SK-N-SH (cell line): ENCODE measurements at regions not wholly inside any gene's neighbourhood (a gene's known extent, or its start where the extent isn't known, plus 50 kb on each side); places are given as distances from the start of the nearest gene placed in this dataset.

Source experiments
- CTCF ChIA-PET: fragments of 300-600, 350-600 bp; formaldehyde crosslinking; extraction: SDS; loops from one replicate; lab custom pipeline; 2021; lab: Yijun Ruan, JAX
- POLR2A ChIA-PET: fragments of 350-600 bp; sonication (Branson Sonifier 250); formaldehyde crosslinking; extraction: SDS; loops from one replicate; lab custom pipeline; 2020; ENCODE audit warnings: antibody characterized with exemption, inconsistent platforms; lab: Yijun Ruan, JAX
- DNase-seq: peaks from one replicate; pipeline ENCODE4 v3.0.0; 2012
- H2AFZ ChIP-seq: fragments of 200-600 bp; sonication (generic); 2 replicates; pipeline ENCODE4 v1.8.1; 2016; ENCODE audit warnings: antibody characterized with exemption, mild to moderate bottlenecking, low read depth
- H3F3A ChIP-seq: fragments of 200-600 bp; sonication (generic); replicated peaks from 2 replicates; pipeline ENCODE3; 2016; ENCODE audit warnings: antibody characterized with exemption, mild to moderate bottlenecking; ENCODE audit not compliant: insufficient read depth
- H3K27ac ChIP-seq, 2 experiments: fragments of 200-500 bp in 1 of 2; fragments of 200-600 bp in 1 of 2; sonication (Bioruptor generic) in 1 of 2; sonication (generic), shearing (Covaris generic) in 1 of 2; 2 replicates each; pipeline versions ENCODE4 v1.5.1 to v1.6.1; 2014 to 2016; ENCODE audit warnings: low read depth in 2 of 2, inconsistent platforms in 1 of 2, low read length in 1 of 2, mild to moderate bottlenecking in 1 of 2, mixed read lengths in 1 of 2
- H3K27me3 ChIP-seq: fragments of 200-600 bp; sonication (generic), shearing (Covaris generic); 2 replicates; pipeline ENCODE4 v1.6.1; 2016; ENCODE audit warnings: mixed run types; ENCODE audit not compliant: insufficient read depth
- H3K36me3 ChIP-seq, 2 experiments: fragments of 200-500 bp in 1 of 2; fragments of 200-600 bp in 1 of 2; sonication (Bioruptor generic) in 1 of 2; sonication (generic) in 1 of 2; replicated peaks in 1 of 2; 2 replicates each; pipeline versions ENCODE3 to v1.5.1; 2014 to 2016; ENCODE audit warnings: low read length in 1 of 2, mild to moderate bottlenecking in 1 of 2; ENCODE audit not compliant: insufficient read depth in 2 of 2, control insufficient read depth in 1 of 2
- H3K4me1 ChIP-seq, 2 experiments: fragments of 200-500 bp in 1 of 2; fragments of 200-600 bp in 1 of 2; sonication (Bioruptor generic) in 1 of 2; sonication (generic), shearing (Covaris generic) in 1 of 2; 2 replicates each; pipeline versions ENCODE4 v1.5.1 to v1.6.1; 2014 to 2016; ENCODE audit warnings: low read depth in 1 of 2, low read length in 1 of 2, mixed run types in 1 of 2; ENCODE audit not compliant: insufficient read depth in 2 of 2, control insufficient read depth in 1 of 2
- H3K4me2 ChIP-seq: fragments of 200-600 bp; sonication (generic), shearing (Covaris generic); 2 replicates; pipeline ENCODE4 v1.6.1; 2017; ENCODE audit warnings: mixed run types
- H3K4me3 ChIP-seq, 2 experiments: fragments of 200-500 bp in 1 of 2; fragments of 200-600 bp in 1 of 2; sonication (Bioruptor generic) in 1 of 2; sonication (generic), shearing (Covaris generic) in 1 of 2; 2 replicates each; pipeline versions ENCODE4 v1.5.1 to v1.8.1; 2014 to 2016; ENCODE audit warnings: low read depth in 2 of 2, inconsistent platforms in 1 of 2, low read length in 1 of 2, mild to moderate bottlenecking in 1 of 2, mixed read lengths in 1 of 2, moderate library complexity in 1 of 2
- H3K79me2 ChIP-seq: fragments of 200-600 bp; sonication (generic); 2 replicates; pipeline ENCODE4 v1.8.1; 2017; ENCODE audit warnings: mild to moderate bottlenecking; ENCODE audit not compliant: insufficient read depth
- H3K9ac ChIP-seq: fragments of 200-600 bp; sonication (generic); 2 replicates; pipeline ENCODE4 v1.6.1; 2017; ENCODE audit warnings: mixed run types
- H3K9me2 ChIP-seq: fragments of 200-600 bp; sonication (generic); 2 replicates; pipeline ENCODE4 v1.6.1; 2017; ENCODE audit warnings: mixed run types
- H3K9me3 ChIP-seq: fragments of 200-600 bp; sonication (generic); 2 replicates; pipeline ENCODE4 v1.6.1; 2017; ENCODE audit warnings: mixed run types, mild to moderate bottlenecking, moderate library complexity
- H4K20me1 ChIP-seq: fragments of 200-600 bp; sonication (generic); 2 replicates; pipeline ENCODE4 v1.6.1; 2017; ENCODE audit warnings: mild to moderate bottlenecking, mixed run types; ENCODE audit not compliant: insufficient read depth
- ELF1 ChIP-seq: IDR thresholded peaks from 2 replicates; pipeline ENCODE4 v1.4.0; 2012
- EP300 ChIP-seq, 2 experiments: IDR thresholded peaks; 2 replicates each; pipeline versions ENCODE4 v1.4.0 to v1.6.1; 2012; ENCODE audit warnings: borderline replicate concordance in 1 of 2, low read depth in 1 of 2, low read length in 1 of 2
- FOXJ3 ChIP-seq: sonication (generic); formaldehyde crosslinking; IDR thresholded peaks from 2 replicates; pipeline ENCODE4 v1.5.1; 2020; ENCODE audit warnings: mild to moderate bottlenecking, missing genetic modification reagents
- GABPA ChIP-seq: IDR thresholded peaks from 2 replicates; pipeline ENCODE4 v1.4.0; 2012; ENCODE audit warnings: low read depth, mild to moderate bottlenecking
- MXI1 ChIP-seq: IDR thresholded peaks from 2 replicates; pipeline ENCODE4 v1.6.1; 2012; ENCODE audit warnings: mild to moderate bottlenecking, low read depth, low read length, improper control_type of control experiment
- NFIC ChIP-seq: IDR thresholded peaks from 2 replicates; pipeline ENCODE4 v1.4.0; 2012; ENCODE audit warnings: borderline replicate concordance
- NRF1 ChIP-seq: IDR thresholded peaks from 2 replicates; pipeline ENCODE4 v1.6.1; 2012; ENCODE audit warnings: low read depth, mild to moderate bottlenecking, low read length
- POLR2AphosphoS5 ChIP-seq: IDR thresholded peaks from 2 replicates; pipeline ENCODE4 v1.6.1; 2012; ENCODE audit warnings: low read depth, low read length
- RCOR1 ChIP-seq: fragments of 150-350 bp; IDR thresholded peaks from 2 replicates; pipeline ENCODE4 v1.6.1; 2017; ENCODE audit warnings: antibody characterized with exemption, low read length
- RFX5 ChIP-seq: IDR thresholded peaks from 2 replicates; pipeline ENCODE4 v1.6.1; 2012; ENCODE audit warnings: mild to moderate bottlenecking, improper control_type of control experiment, low read length
- RXRA ChIP-seq: IDR thresholded peaks from 2 replicates; pipeline ENCODE4 v1.4.0; 2012; ENCODE audit warnings: low read depth, mild to moderate bottlenecking, borderline replicate concordance
- SMC3 ChIP-seq: IDR thresholded peaks from 2 replicates; pipeline ENCODE4 v1.6.1; 2012; ENCODE audit warnings: low read depth, low read length, improper control_type of control experiment
- TAF1 ChIP-seq: IDR thresholded peaks from 2 replicates; pipeline ENCODE4 v1.6.1; 2012; ENCODE audit warnings: low read depth, mild to moderate bottlenecking, low read length, moderate library complexity, borderline replicate concordance
- YY1 ChIP-seq: IDR thresholded peaks from 2 replicates; pipeline ENCODE4 v1.4.0; 2012; ENCODE audit warnings: low read depth, mild to moderate bottlenecking
- WGBS: methylation state at CpG from one replicate; pipeline ENCODE4 v1.1.6; 2017; ENCODE audit warnings: low lambda C conversion rate; 5-methylcytosine and 5-hydroxymethylcytosine counted together
- TF ChIP-seq, protein P1 (sequence below): IDR thresholded peaks from 2 replicates; pipeline ENCODE4; 2012
- TF ChIP-seq, protein P2 (sequence below): IDR thresholded peaks from 2 replicates; pipeline ENCODE4 v1.6.1; 2012; ENCODE audit warnings: mild to moderate bottlenecking, low read depth, low read length, moderate library complexity
- TF ChIP-seq, protein P3 (sequence below): fragments of 200-600 bp; sonication (generic); IDR thresholded peaks from 2 replicates; pipeline ENCODE4 v1.6.1; 2017; ENCODE audit warnings: antibody characterized with exemption, mild to moderate bottlenecking, moderate library complexity
- TF ChIP-seq, protein P4 (sequence below): IDR thresholded peaks from 2 replicates; pipeline ENCODE4 v1.4.0; 2012; ENCODE audit warnings: low read depth, borderline replicate concordance
- TF ChIP-seq, protein P5 (sequence below): IDR thresholded peaks from 2 replicates; pipeline ENCODE4 v1.4.0; 2012; ENCODE audit warnings: low read depth

DNA sequence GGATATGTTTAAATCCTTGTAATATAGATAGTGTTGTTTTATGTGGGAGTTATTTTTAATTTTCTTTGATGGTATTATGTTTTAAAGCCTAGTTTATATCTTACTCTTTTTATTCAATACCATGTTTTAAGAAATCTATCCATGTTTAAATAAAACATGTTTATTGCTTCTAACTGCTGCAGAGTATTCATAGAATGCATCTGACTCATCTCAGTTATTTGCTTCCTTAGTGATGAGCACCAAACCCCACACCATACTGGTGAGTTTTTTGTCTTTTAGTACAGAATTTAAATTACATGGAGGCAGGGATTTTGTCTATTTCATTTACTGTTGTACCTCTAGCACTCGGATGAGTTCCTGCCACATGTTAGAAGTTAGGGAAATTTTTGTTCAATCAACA is 209.2 kb downstream of the NSUN3 start:
- WGBS = 39% methylated on average over 1 of the region's 1 CpG
- H3K36me3 ChIP-seq = no peaks in the 10 kb centered on the region
- H3K9me2 ChIP-seq = no peaks in the 10 kb centered on the region
- H3K9me3 ChIP-seq = no peaks in the 10 kb centered on the region
- H3K27ac ChIP-seq = no peak overlapping the region
- TF ChIP-seq RFX5 = no peak
- no peak for TF ChIP-seq POLR2AphosphoS5
- TF ChIP-seq YY1 = no peak
- TF ChIP-seq, protein P1, sequence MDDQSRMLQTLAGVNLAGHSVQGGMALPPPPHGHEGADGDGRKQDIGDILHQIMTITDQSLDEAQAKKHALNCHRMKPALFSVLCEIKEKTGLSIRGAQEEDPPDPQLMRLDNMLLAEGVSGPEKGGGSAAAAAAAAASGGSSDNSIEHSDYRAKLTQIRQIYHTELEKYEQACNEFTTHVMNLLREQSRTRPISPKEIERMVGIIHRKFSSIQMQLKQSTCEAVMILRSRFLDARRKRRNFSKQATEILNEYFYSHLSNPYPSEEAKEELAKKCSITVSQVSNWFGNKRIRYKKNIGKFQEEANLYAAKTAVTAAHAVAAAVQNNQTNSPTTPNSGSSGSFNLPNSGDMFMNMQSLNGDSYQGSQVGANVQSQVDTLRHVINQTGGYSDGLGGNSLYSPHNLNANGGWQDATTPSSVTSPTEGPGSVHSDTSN = no peak
- no peak for TF ChIP-seq NRF1
- no peak for TF ChIP-seq RCOR1
- no peak for TF ChIP-seq MXI1
- TF ChIP-seq, protein P2, sequence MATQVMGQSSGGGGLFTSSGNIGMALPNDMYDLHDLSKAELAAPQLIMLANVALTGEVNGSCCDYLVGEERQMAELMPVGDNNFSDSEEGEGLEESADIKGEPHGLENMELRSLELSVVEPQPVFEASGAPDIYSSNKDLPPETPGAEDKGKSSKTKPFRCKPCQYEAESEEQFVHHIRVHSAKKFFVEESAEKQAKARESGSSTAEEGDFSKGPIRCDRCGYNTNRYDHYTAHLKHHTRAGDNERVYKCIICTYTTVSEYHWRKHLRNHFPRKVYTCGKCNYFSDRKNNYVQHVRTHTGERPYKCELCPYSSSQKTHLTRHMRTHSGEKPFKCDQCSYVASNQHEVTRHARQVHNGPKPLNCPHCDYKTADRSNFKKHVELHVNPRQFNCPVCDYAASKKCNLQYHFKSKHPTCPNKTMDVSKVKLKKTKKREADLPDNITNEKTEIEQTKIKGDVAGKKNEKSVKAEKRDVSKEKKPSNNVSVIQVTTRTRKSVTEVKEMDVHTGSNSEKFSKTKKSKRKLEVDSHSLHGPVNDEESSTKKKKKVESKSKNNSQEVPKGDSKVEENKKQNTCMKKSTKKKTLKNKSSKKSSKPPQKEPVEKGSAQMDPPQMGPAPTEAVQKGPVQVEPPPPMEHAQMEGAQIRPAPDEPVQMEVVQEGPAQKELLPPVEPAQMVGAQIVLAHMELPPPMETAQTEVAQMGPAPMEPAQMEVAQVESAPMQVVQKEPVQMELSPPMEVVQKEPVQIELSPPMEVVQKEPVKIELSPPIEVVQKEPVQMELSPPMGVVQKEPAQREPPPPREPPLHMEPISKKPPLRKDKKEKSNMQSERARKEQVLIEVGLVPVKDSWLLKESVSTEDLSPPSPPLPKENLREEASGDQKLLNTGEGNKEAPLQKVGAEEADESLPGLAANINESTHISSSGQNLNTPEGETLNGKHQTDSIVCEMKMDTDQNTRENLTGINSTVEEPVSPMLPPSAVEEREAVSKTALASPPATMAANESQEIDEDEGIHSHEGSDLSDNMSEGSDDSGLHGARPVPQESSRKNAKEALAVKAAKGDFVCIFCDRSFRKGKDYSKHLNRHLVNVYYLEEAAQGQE = no peak
- TF ChIP-seq EP300 (IDR thresholded peaks at IDR 0.05; ENCODE audit: borderline replicate concordance in 1 of 2, low read depth in 1 of 2, low read length in 1 of 2) = no peak
- TF ChIP-seq SMC3 = no peak
- no peak for TF ChIP-seq ELF1
- no peaks in the 10 kb centered on the region for H3K27me3 ChIP-seq
- DNase-seq = no peak
- H3K9ac ChIP-seq = no peak overlapping the region
- no peaks in the 10 kb centered on the region for H3F3A ChIP-seq
- ChIA-PET CTCF (no interaction called here), POLR2A (no interaction called here)
- no peak overlapping the region for H3K4me3 ChIP-seq
- no peaks in the 10 kb centered on the region; a peak in 1 of 4 replicates for H3K4me1 ChIP-seq
- H3K79me2 ChIP-seq = no peaks in the 10 kb centered on the region
- no peak overlapping the region for H2AFZ ChIP-seq
- H4K20me1 ChIP-seq = no peaks in the 10 kb centered on the region
- no peak overlapping the region for H3K4me2 ChIP-seq

DNA sequence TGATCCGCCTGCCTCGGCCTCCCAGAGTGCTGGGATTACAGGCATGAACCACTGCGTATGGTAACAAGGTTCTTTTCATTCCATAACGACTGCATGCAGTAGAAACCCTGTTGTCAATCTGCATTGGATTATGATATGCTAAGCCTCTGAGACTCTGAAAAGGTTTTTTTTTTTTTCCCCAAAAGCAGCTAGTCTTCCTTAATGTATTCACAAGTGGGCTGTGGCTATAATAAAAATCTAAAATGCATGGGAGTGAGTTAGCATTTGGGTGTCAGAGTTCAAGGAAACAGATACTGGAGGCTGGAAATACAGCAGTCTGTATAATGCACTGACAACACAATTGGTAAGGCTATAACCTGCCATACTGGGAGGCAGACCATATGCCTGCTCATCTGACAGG is 218.1 kb downstream of the NSUN3 start:
- DNase-seq = no peak
- no peak overlapping the region for H3K4me3 ChIP-seq
- ChIA-PET POLR2A (no interaction called here), CTCF (no interaction called here)
- H3K9ac ChIP-seq = no peak overlapping the region
- no peaks in the 10 kb centered on the region; a peak in 1 of 4 replicates for H3K4me1 ChIP-seq
- no peaks in the 10 kb centered on the region for H3K79me2 ChIP-seq
- no peaks in the 10 kb centered on the region for H3K27me3 ChIP-seq
- H2AFZ ChIP-seq = no peak overlapping the region
- WGBS = 58% methylated on average over 4 of the region's 4 CpGs
- H4K20me1 ChIP-seq = no peaks in the 10 kb centered on the region
- H3K27ac ChIP-seq = no peak overlapping the region
- no peaks in the 10 kb centered on the region for H3F3A ChIP-seq
- no peak overlapping the region for H3K4me2 ChIP-seq
- TF ChIP-seq RXRA (no peak), NFIC (no peak), NRF1 (no peak), FOXJ3 (CRISPR knock-in tag) (no peak), ELF1 (no peak), GABPA (no peak), TAF1 (no peak)
- TF ChIP-seq, protein P3, sequence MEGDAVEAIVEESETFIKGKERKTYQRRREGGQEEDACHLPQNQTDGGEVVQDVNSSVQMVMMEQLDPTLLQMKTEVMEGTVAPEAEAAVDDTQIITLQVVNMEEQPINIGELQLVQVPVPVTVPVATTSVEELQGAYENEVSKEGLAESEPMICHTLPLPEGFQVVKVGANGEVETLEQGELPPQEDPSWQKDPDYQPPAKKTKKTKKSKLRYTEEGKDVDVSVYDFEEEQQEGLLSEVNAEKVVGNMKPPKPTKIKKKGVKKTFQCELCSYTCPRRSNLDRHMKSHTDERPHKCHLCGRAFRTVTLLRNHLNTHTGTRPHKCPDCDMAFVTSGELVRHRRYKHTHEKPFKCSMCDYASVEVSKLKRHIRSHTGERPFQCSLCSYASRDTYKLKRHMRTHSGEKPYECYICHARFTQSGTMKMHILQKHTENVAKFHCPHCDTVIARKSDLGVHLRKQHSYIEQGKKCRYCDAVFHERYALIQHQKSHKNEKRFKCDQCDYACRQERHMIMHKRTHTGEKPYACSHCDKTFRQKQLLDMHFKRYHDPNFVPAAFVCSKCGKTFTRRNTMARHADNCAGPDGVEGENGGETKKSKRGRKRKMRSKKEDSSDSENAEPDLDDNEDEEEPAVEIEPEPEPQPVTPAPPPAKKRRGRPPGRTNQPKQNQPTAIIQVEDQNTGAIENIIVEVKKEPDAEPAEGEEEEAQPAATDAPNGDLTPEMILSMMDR = no peak
- TF ChIP-seq, protein P4, sequence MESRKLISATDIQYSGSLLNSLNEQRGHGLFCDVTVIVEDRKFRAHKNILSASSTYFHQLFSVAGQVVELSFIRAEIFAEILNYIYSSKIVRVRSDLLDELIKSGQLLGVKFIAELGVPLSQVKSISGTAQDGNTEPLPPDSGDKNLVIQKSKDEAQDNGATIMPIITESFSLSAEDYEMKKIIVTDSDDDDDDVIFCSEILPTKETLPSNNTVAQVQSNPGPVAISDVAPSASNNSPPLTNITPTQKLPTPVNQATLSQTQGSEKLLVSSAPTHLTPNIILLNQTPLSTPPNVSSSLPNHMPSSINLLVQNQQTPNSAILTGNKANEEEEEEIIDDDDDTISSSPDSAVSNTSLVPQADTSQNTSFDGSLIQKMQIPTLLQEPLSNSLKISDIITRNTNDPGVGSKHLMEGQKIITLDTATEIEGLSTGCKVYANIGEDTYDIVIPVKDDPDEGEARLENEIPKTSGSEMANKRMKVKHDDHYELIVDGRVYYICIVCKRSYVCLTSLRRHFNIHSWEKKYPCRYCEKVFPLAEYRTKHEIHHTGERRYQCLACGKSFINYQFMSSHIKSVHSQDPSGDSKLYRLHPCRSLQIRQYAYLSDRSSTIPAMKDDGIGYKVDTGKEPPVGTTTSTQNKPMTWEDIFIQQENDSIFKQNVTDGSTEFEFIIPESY = no peak
- TF ChIP-seq, protein P5, sequence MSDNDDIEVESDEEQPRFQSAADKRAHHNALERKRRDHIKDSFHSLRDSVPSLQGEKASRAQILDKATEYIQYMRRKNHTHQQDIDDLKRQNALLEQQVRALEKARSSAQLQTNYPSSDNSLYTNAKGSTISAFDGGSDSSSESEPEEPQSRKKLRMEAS = no peak
- no peaks in the 10 kb centered on the region for H3K36me3 ChIP-seq
- H3K9me3 ChIP-seq = no peaks in the 10 kb centered on the region
- no peaks in the 10 kb centered on the region for H3K9me2 ChIP-seq
